Adrenal gland (tissue), 9 donors: ENCODE measurements at regions not wholly inside any gene's neighbourhood (a gene's known extent, or its start where the extent isn't known, plus 50 kb on each side); places are given as distances from the start of the nearest gene placed in this dataset.

Experiments used
- DNase-seq, 7 donors: peaks; one replicate each; pipeline ENCODE4 v3.0.0-alpha.2; 2019 to 2020
- H3K27ac ChIP-seq, 5 donors: fragments of 200-600 bp; sonication (generic) in 4 of 5; 1 replicate in 3 of 5; 2 replicates in 2 of 5; pipeline versions ENCODE4 v1.5.1 to v1.8.0; 2016 to 2020; ENCODE audit warnings: mild to moderate bottlenecking in 1 of 5
- H3K27me3 ChIP-seq: fragments of 200-600 bp; 2 replicates; pipeline ENCODE4 v1.8.0; 2021
- H3K36me3 ChIP-seq, 2 donors: fragments of 200-600 bp; replicated peaks in 1 of 2; 1 replicate in 1 of 2; 2 replicates in 1 of 2; pipeline versions ENCODE4 v1.5.1 to v1.8.0; 2018 to 2022
- H3K4me1 ChIP-seq, 2 donors: fragments of 200-600 bp; replicated peaks in 1 of 2; 1 replicate in 1 of 2; 2 replicates in 1 of 2; pipeline versions ENCODE4 v1.5.1 to v1.8.0; 2018 to 2021
- H3K4me3 ChIP-seq, 4 donors: fragments of 200-600 bp; sonication (generic) in 3 of 4; one replicate each; pipeline ENCODE4 v1.5.1; 2016 to 2018
- H3K9me3 ChIP-seq, 3 donors: fragments of 200-600 bp; sonication (generic) in 1 of 3; replicated peaks in 1 of 3; 1 replicate in 2 of 3; 2 replicates in 1 of 3; pipeline versions ENCODE4 v1.5.1 to v1.8.0; 2016 to 2021
- CTCF ChIP-seq, 6 experiments: fragments of 450-650 bp in 4 of 6; fragments of 200-600 bp in 2 of 6; sonication (generic) in 1 of 6; IDR thresholded peaks; 1 replicate in 5 of 6; 2 replicates in 1 of 6; pipeline versions ENCODE4 v1.5.1 to v1.8.0; 2016 to 2021; ENCODE audit warnings: antibody characterized with exemption in 6 of 6, mild to moderate bottlenecking in 2 of 6, moderate library complexity in 1 of 6
- POLR2A ChIP-seq, 2 donors: fragments of 450-650 bp; IDR thresholded peaks; one replicate each; pipeline ENCODE4 v1.6.1; 2017; ENCODE audit warnings: antibody characterized with exemption in 2 of 2, mild to moderate bottlenecking in 2 of 2, moderate library complexity in 1 of 2
- WGBS, 4 donors: extraction: QIAGEN DNeasy Blood & Tissue Kit in 2 of 4; methylation state at CpG; one replicate each; pipeline versions ENCODE4 v1.1.5 to v1.1.7; 2013 to 2017; 5-methylcytosine and 5-hydroxymethylcytosine counted together
- intact Hi-C, 2 donors: fragments of 100-400 bp; cut with DNase I; formaldehyde crosslinking; loops; one replicate each; pipeline versions ENCODE4 v1.14.1 to v1.15.0; 2022 to 2023
- donor health status: healthy with polysubstance abuse.
- donor health status: Bipolar disorder and iron deficiency.
- donor health status: DM: yes; HTN: yes; CAD: no.
- donor health status: DM: no; HTN: no; CAD: no.
- donor health status: DM: no; HTN: no; CAD: no.

GRCh38 chr4:170281027-170281426, 191.3 kb upstream of the AADAT start:
- H3K27ac ChIP-seq: no peak overlapping the region
- no peak overlapping the region for H3K4me3 ChIP-seq
- intact Hi-C loops: no loop called here
- no peaks in the 10 kb centered on the region for H3K4me1 ChIP-seq
- DNase-seq: no peak
- no peaks in the 10 kb centered on the region for H3K9me3 ChIP-seq
- TF ChIP-seq POLR2A (IDR thresholded peaks at IDR 0.05) (no peak), CTCF (IDR thresholded peaks at IDR 0.05) (no peak)
- H3K36me3 ChIP-seq: no peaks in the 10 kb centered on the region
- no peaks in the 10 kb centered on the region for H3K27me3 ChIP-seq
- WGBS, 4 donors: 61 to 69% (median 64%) methylated on average over 2 of the region's 2 CpGs

GRCh38 chr4:170278460-170278859, 188.7 kb upstream of the AADAT start:
- no peaks in the 10 kb centered on the region for H3K36me3 ChIP-seq
- no peaks in the 10 kb centered on the region for H3K27me3 ChIP-seq
- H3K27ac ChIP-seq: no peak overlapping the region
- H3K4me1 ChIP-seq: no peaks in the 10 kb centered on the region
- peaks cover 0 to 4% (median 0%) of the 10 kb centered on the region in 3 donors for H3K9me3 ChIP-seq
- no peak for DNase-seq
- TF ChIP-seq POLR2A (IDR thresholded peaks at IDR 0.05): no peak
- no peak for TF ChIP-seq CTCF (IDR thresholded peaks at IDR 0.05)
- intact Hi-C loops: no loop called here
- no peak overlapping the region for H3K4me3 ChIP-seq

- Histone ChIP-seq H3K9me3 (peaks cover 0 to 4% (median 0%) of the 10 kb centered on the region in 3 donors), H3K36me3 (no peaks in the 10 kb centered on the region), H3K4me1 (no peaks in the 10 kb centered on the region), H3K4me3 (no peak overlapping the region), H3K27ac (no peak overlapping the region), H3K27me3 (no peaks in the 10 kb centered on the region)
- intact Hi-C loops: no loop called here
- TF ChIP-seq CTCF (IDR thresholded peaks at IDR 0.05): no peak
- no peak for TF ChIP-seq POLR2A (IDR thresholded peaks at IDR 0.05)
- WGBS, 4 donors: 70 to 84% (median 72%) methylated on average over 4 of the region's 4 CpGs
- DNase-seq: no peak
Measured at GRCh38 chr4:170274616-170275015, 184.9 kb upstream of the AADAT start.

DNA sequence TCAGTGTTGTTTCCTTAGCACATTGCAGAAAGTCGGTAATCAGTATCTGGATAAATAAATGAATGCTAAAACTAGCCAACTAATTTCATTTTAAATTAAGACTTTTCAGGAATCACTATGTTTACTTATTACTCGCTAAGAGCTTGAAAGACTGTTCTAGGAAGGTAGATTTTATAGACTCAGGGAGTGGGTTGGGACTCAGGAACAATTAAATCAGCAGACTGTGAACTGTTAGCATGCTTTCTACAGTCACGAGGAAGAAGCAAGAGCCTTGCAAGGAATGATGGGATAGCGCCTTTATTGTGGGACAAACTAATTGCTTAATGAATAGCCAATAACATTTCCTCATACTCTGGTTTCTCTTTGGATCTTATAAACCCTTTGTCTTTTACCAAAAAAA, 183.2 kb upstream of the AADAT start:
- Histone ChIP-seq H3K27me3 (no peaks in the 10 kb centered on the region), H3K27ac (no peak overlapping the region), H3K4me3 (no peak overlapping the region), H3K9me3 (peaks cover 0 to 4% (median 0%) of the 10 kb centered on the region in 3 donors), H3K36me3 (no peaks in the 10 kb centered on the region), H3K4me1 (no peaks in the 10 kb centered on the region)
- 59 to 70% (median 68%) methylated on average over 4 of the region's 4 CpGs for WGBS, 4 donors
- no peak for TF ChIP-seq POLR2A (IDR thresholded peaks at IDR 0.05)
- no peak for TF ChIP-seq CTCF (IDR thresholded peaks at IDR 0.05)
- intact Hi-C loops: no loop called here
- no peak for DNase-seq
